ENCODE measurements at regions not wholly inside any gene's neighbourhood (a gene's known extent, or its start where the extent isn't known, plus 50 kb on each side); places are given as distances from the start of the nearest gene placed in this dataset.

DNA sequence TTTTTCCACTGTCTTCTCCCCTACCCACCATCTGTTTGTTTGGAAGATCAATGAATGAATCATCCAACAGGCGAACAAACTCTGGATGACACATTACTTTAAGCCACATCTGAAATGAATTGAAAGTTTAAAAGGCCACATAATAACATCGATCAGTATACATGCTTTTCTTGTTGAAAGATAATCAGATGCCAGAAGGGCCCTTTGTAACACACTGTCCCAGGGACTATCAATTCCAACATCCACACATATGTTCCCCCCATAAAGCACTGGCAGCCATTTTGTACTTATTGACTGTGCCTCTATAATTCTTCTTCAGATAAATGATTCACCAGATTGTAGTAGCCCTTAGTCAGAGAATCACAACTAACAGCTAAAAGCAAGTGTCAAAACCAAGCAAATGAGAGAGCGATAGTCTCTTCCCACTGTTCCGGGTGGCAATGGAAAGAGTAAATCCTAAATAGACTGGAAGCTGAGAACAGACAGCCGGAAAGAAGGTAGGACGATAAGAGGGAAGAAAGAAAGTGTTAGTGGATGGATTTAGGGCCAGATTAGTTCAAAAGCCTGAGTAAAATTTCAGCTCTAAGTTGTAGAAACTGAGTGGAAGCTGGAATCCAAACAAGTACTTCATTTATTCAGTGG lies 184.9 kb upstream of the TENT5A start:
- Histone ChIP-seq H3K4me1 (ENCODE audit: insufficient read depth, low read length) (no peaks in the 10 kb centered on the region), H3K9ac (ENCODE audit: low read depth, low read length) (no peak overlapping the region), H3K27me3 (ENCODE audit: insufficient read depth, low read length, poor library complexity) (no peaks in the 10 kb centered on the region), H3K4me3 (ENCODE audit: low read depth in 1 of 2, low read length in 2 of 2) (no peak overlapping the region), H3K36me3 (ENCODE audit: insufficient read depth, low read length) (no peaks in the 10 kb centered on the region), H3K4me2 (ENCODE audit: insufficient read depth, low read length) (no peak overlapping the region), H4K20me1 (ENCODE audit: insufficient read depth, low read length) (no peaks in the 10 kb centered on the region), H2AFZ (ENCODE audit: low read depth, low read length) (no peak overlapping the region), H3K27ac (ENCODE audit: low read length) (no peak overlapping the region), H3K79me2 (ENCODE audit: insufficient read depth, low read length) (no peaks in the 10 kb centered on the region), H3K9me3 (ENCODE audit: insufficient read depth, low read length, severe bottlenecking) (no peaks in the 10 kb centered on the region)
- TF ChIP-seq EZH2 (IDR thresholded peaks at IDR 0.05; ENCODE audit: borderline replicate concordance, low read depth, low read length, severe bottlenecking), result no peak
- TF ChIP-seq, protein P1, sequence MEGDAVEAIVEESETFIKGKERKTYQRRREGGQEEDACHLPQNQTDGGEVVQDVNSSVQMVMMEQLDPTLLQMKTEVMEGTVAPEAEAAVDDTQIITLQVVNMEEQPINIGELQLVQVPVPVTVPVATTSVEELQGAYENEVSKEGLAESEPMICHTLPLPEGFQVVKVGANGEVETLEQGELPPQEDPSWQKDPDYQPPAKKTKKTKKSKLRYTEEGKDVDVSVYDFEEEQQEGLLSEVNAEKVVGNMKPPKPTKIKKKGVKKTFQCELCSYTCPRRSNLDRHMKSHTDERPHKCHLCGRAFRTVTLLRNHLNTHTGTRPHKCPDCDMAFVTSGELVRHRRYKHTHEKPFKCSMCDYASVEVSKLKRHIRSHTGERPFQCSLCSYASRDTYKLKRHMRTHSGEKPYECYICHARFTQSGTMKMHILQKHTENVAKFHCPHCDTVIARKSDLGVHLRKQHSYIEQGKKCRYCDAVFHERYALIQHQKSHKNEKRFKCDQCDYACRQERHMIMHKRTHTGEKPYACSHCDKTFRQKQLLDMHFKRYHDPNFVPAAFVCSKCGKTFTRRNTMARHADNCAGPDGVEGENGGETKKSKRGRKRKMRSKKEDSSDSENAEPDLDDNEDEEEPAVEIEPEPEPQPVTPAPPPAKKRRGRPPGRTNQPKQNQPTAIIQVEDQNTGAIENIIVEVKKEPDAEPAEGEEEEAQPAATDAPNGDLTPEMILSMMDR (IDR thresholded peaks at IDR 0.05; ENCODE audit: borderline replicate concordance, extremely low read depth, low read length, poor library complexity, severe bottlenecking), result no peak
- DNase-seq (no peak), ATAC-seq (ENCODE audit: insufficient read depth, low read depth) (no peak)

DNA sequence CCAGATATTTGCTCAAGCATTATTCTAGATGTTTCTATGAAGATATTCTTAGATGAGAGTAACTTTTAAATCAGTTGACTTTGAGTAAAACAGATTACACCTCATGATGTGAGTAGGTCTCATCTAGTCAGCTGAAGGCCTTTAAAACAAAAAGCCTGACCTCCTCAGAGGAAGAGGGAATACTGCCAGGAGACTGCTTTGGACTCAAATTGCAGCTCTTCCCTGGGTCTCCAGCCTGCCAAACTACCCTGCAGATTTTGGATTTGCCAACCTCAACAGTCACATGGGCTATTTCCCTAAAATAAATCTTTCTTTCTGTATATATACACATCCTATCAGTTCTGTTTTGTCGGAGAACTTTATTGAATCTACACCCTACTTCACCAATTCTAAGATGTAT lies 182.5 kb upstream of the TENT5A start:
- no peaks in the 10 kb centered on the region for H3K4me1 ChIP-seq (ENCODE audit: insufficient read depth, low read length)
- H3K9ac ChIP-seq (ENCODE audit: low read depth, low read length), result no peak overlapping the region
- no peak overlapping the region for H3K4me3 ChIP-seq (ENCODE audit: low read depth in 1 of 2, low read length in 2 of 2)
- TF ChIP-seq EZH2 (IDR thresholded peaks at IDR 0.05; ENCODE audit: borderline replicate concordance, low read depth, low read length, severe bottlenecking), result no peak
- TF ChIP-seq, protein P1 (IDR thresholded peaks at IDR 0.05; ENCODE audit: borderline replicate concordance, extremely low read depth, low read length, poor library complexity, severe bottlenecking), result no peak
- H2AFZ ChIP-seq (ENCODE audit: low read depth, low read length), result no peak overlapping the region
- H3K27me3 ChIP-seq (ENCODE audit: insufficient read depth, low read length, poor library complexity), result no peaks in the 10 kb centered on the region
- no peak overlapping the region for H3K27ac ChIP-seq (ENCODE audit: low read length)
- H3K9me3 ChIP-seq (ENCODE audit: insufficient read depth, low read length, severe bottlenecking), result no peaks in the 10 kb centered on the region
- no peak overlapping the region for H3K4me2 ChIP-seq (ENCODE audit: insufficient read depth, low read length)
- H4K20me1 ChIP-seq (ENCODE audit: insufficient read depth, low read length), result no peaks in the 10 kb centered on the region
- no peaks in the 10 kb centered on the region for H3K36me3 ChIP-seq (ENCODE audit: insufficient read depth, low read length)
- ATAC-seq (ENCODE audit: insufficient read depth, low read depth), result no peak
- no peak for DNase-seq
- H3K79me2 ChIP-seq (ENCODE audit: insufficient read depth, low read length), result no peaks in the 10 kb centered on the region

DNA sequence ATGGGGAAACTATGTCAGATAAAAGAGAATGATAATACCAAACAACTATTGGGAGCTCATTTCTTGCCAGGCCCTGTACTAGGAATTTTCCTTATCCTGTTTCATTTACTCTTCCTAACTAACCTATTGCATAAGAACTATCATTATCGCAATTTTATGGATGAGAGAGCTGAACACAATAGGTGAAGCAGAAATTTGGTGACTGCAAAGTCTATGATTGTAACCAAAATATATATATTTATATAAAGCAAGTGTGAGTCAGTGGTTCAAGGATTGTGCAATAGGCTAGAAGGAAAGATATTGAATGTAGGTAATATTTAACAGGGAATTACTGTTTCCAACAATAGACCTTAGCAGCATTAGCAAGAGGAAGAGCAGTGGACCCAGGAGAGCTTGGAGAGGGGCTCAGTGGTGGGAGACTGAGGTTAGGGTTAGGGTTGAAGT lies 181.1 kb upstream of the TENT5A start:
- no peak for TF ChIP-seq EZH2 (IDR thresholded peaks at IDR 0.05; ENCODE audit: borderline replicate concordance, low read depth, low read length, severe bottlenecking)
- TF ChIP-seq, protein P1 (IDR thresholded peaks at IDR 0.05; ENCODE audit: borderline replicate concordance, extremely low read depth, low read length, poor library complexity, severe bottlenecking), result no peak
- no peak overlapping the region for H3K4me3 ChIP-seq (ENCODE audit: low read depth in 1 of 2, low read length in 2 of 2)
- no peak; the same call in 2 of the 3 replicates for ATAC-seq (ENCODE audit: insufficient read depth, low read depth)

More for the DNA sequence above, 181.1 kb upstream of the TENT5A start:
- no peak for DNase-seq
- no peak overlapping the region for H3K9ac ChIP-seq (ENCODE audit: low read depth, low read length)
- H3K79me2 ChIP-seq (ENCODE audit: insufficient read depth, low read length), result no peaks in the 10 kb centered on the region
- no peaks in the 10 kb centered on the region for H4K20me1 ChIP-seq (ENCODE audit: insufficient read depth, low read length)
- H3K4me1 ChIP-seq (ENCODE audit: insufficient read depth, low read length), result no peaks in the 10 kb centered on the region
- no peak overlapping the region for H2AFZ ChIP-seq (ENCODE audit: low read depth, low read length)
- H3K4me2 ChIP-seq (ENCODE audit: insufficient read depth, low read length), result no peak overlapping the region
- H3K27me3 ChIP-seq (ENCODE audit: insufficient read depth, low read length, poor library complexity), result no peaks in the 10 kb centered on the region
- no peaks in the 10 kb centered on the region for H3K9me3 ChIP-seq (ENCODE audit: insufficient read depth, low read length, severe bottlenecking)
- no peaks in the 10 kb centered on the region for H3K36me3 ChIP-seq (ENCODE audit: insufficient read depth, low read length)
- no peak overlapping the region for H3K27ac ChIP-seq (ENCODE audit: low read length)

Data from DND-41 (cell line).